Cardiac fibroblast (primary cell): ENCODE measurements at regions not wholly inside any gene's neighbourhood (a gene's known extent, or its start where the extent isn't known, plus 50 kb on each side); places are given as distances from the start of the nearest gene placed in this dataset.

Experiments
- DNase-seq, 2 donors: peaks; one replicate each; pipeline versions ENCODE4 v3.0.0 to v3.0.0-alpha.2; 2010; ENCODE audit warnings: low read depth in 2 of 2
- H3K4me3 ChIP-seq, 2 donors: replicated peaks in 1 of 2; 1 replicate in 1 of 2; 2 replicates in 1 of 2; pipeline ENCODE4 v1.5.1; 2011; ENCODE audit warnings: low read depth in 2 of 2, low read length in 2 of 2, mild to moderate bottlenecking in 2 of 2, moderate library complexity in 1 of 2
- TF ChIP-seq, protein P1 (sequence below): IDR thresholded peaks from one replicate; pipeline ENCODE4 v1.5.1; 2011; ENCODE audit warnings: low read depth, mild to moderate bottlenecking, low read length, inconsistent platforms

DNA sequence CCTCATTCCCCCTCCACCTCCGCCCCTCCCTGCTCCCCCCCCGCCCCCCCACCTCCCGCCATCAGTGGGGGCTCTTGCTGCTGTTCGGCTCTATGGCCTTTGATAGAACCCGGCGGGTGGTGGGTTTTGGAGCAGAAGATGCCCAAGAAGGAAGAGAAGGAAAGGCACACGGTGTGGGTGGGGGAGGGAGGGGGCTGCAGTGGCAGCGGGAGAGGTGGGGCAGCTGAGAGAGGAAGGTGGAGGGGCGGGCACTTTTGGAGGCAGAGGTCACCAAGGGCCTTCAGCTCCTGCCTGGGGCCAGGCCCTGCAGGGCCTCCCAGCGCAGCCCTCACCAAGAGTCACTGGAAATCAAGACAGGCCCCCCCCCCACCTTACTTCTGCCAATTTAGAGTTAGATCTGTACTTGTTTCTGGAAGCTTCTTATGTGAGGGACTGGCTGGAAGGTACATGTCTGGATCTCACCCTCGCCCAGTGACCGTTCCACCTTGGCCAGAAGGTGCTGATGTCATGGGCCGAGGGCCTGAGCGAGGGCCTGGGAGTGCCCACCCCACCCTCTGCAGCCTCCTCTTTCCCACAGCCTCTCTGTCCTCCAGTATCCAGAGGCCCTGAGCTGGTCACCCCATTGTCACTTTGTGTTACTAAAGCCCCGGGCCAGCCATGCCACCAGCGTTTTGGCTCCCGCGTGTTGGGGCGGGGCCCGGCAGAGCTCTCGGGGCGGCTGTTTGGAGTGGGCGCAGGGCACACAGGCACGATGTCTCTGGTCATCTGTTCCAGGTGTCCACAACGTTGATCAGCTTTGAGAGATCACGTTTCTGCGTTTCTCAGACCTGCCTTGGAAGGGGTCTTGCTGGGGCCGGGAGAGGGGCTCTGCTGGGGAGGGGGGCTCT lies 153.9 kb downstream of the KIF26A start:
- DNase-seq: no peak
- TF ChIP-seq, protein P1, sequence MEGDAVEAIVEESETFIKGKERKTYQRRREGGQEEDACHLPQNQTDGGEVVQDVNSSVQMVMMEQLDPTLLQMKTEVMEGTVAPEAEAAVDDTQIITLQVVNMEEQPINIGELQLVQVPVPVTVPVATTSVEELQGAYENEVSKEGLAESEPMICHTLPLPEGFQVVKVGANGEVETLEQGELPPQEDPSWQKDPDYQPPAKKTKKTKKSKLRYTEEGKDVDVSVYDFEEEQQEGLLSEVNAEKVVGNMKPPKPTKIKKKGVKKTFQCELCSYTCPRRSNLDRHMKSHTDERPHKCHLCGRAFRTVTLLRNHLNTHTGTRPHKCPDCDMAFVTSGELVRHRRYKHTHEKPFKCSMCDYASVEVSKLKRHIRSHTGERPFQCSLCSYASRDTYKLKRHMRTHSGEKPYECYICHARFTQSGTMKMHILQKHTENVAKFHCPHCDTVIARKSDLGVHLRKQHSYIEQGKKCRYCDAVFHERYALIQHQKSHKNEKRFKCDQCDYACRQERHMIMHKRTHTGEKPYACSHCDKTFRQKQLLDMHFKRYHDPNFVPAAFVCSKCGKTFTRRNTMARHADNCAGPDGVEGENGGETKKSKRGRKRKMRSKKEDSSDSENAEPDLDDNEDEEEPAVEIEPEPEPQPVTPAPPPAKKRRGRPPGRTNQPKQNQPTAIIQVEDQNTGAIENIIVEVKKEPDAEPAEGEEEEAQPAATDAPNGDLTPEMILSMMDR: no peak
- H3K4me3 ChIP-seq: no peak overlapping the region

DNA sequence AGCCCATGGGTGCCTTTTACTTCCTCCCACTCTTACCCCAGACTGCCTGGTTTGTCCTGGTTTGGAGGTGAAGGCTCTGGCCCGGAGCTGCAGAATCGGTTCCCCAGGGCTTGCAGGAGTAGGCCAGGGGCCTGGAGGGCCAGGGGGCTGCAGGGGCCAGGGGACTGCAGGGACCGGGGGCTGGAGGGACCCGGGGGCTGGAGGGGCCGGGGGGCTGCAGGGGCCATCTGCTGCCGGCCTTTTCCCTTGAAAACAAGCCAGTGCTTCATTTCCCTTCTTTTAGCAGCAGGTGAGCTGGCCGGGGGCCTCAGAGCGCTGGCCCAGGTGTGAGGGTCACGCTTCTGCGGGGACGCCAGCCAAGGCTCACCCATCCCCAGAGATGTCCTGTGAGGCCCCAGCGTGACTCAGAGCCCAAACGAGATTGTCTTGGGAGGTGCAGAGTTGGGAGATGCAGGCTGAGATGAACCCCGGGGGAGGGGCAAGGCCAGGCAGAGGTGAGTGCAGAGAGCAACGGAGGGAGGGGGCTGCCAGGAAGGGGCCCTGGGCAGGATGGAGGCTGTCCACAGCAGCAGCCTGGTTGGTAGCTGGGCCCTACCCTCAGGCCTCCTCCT lies 154.9 kb downstream of the KIF26A start:
- H3K4me3 ChIP-seq: no peak overlapping the region
- TF ChIP-seq, protein P1: no peak
- DNase-seq: no peak

DNA sequence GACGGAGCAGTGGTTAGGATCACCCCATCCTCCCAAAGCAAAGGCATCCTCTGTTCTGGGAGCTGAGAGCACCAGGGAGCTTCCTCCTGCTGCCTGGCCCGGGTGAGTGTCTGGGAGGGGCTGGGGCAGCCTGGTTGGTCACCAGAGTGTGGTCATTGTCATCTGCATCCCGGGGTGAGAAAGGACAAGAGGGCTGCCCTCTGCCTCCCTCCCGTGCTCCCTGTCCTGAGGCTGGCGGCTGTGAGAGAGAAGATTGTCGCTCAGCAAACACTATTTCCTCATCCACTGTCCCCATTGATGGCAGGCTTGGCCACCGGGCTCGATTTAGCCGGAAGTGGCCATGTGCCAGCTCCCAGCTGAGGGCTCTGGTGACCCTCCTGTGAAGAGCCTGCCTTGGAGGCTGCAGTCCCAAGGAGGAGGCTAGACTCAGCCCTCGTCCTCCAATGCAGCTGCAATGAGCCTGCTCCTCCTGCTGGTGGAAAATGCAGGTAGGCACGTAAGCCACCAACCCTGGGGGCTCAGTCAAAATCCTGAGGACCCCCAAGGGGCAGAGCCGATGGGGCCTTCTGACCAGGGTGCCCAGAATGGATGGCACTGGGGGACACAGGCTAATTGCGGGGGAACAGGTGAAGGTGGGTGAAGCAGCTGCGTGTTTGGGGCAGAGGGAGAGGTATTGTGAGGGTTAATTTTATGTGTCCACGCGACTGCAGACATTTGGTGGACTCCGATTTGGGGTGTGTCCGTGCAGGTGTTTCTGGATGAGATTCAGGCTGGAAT lies 155.7 kb downstream of the KIF26A start:
- TF ChIP-seq, protein P1: no peak
- no peak for DNase-seq
- H3K4me3 ChIP-seq: no peak overlapping the region

GRCh38 chr14:104294628-104294982 lies 156.2 kb downstream of the KIF26A start:
- H3K4me3 ChIP-seq: no peak overlapping the region
- no peak for DNase-seq
- TF ChIP-seq, protein P1: no peak

GRCh38 chr14:104294983-104295680 lies 156.7 kb downstream of the KIF26A start:
- no peak for DNase-seq
- TF ChIP-seq, protein P1: no peak
- no peak overlapping the region for H3K4me3 ChIP-seq

GRCh38 chr14:104295681-104296387 lies 157.4 kb downstream of the KIF26A start:
- TF ChIP-seq, protein P1: no peak
- no peak overlapping the region for H3K4me3 ChIP-seq
- no peak for DNase-seq
